Activated naive CD4-positive, alpha-beta T cell treated with anti-CD3 and anti-CD28 coated beads, Interleukin-2, amount 50 U/mL, for 72 hours (primary cell): ENCODE measurements at regions not wholly inside any gene's neighbourhood (a gene's known extent, or its start where the extent isn't known, plus 50 kb on each side); places are given as distances from the start of the nearest gene placed in this dataset.
A peak's percentile ranks its signal among the peaks of the same experiment; 100 is the strongest.

Source experiments
- ATAC-seq, 2 donors: fragments of 150-1000 bp; cut with Tn5 transposase; 2 replicates each; pipeline ENCODE4 v1.10.0; 2021; ENCODE audit warnings: mild to moderate bottlenecking in 2 of 2, moderate library complexity in 2 of 2
- DNase-seq, 2 donors: peaks; one replicate each; pipeline ENCODE4 v3.0.0; 2021 to 2022; ENCODE audit warnings: low spot score in 2 of 2
- H3K27ac Mint-ChIP-seq, 2 donors: one replicate each; pipeline ENCODE4 v1.8.0; 2022; ENCODE audit warnings: mild to moderate bottlenecking in 2 of 2, mixed read lengths in 2 of 2
- H3K36me3 Mint-ChIP-seq, 2 donors: one replicate each; pipeline ENCODE4 v1.8.0; 2022; ENCODE audit warnings: mixed read lengths in 2 of 2
- H3K9me3 Mint-ChIP-seq, 2 donors: one replicate each; pipeline ENCODE4 v1.8.0; 2022; ENCODE audit warnings: mixed read lengths in 2 of 2

DNA sequence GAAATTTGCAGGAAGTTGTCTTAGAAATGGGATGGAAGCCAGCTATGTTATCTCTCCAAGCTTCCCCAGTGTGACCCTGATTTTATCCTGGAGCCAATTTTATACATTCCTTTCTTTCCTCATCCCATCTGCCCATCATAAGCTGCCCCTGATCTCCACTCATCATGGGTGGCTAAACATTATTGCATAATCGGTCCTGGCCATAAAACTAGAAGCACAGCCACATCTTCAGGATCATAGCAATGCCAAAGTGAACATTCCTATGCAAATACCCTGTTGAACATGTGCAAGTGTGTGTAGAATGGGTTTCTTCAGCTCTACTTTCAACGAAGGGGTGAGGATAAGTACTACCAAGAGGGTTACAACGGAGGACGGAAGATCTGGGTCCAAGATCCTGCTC lies 50.6 kb upstream of the COG2 start:
- ATAC-seq, result no peak
- Mint-ChIP-seq H3K27ac (no peak overlapping the region), H3K9me3 (peaks cover 0 to 3% of the 10 kb centered on the region in 2 donors), H3K36me3 (no peaks in the 10 kb centered on the region)
- no peak for DNase-seq

DNA sequence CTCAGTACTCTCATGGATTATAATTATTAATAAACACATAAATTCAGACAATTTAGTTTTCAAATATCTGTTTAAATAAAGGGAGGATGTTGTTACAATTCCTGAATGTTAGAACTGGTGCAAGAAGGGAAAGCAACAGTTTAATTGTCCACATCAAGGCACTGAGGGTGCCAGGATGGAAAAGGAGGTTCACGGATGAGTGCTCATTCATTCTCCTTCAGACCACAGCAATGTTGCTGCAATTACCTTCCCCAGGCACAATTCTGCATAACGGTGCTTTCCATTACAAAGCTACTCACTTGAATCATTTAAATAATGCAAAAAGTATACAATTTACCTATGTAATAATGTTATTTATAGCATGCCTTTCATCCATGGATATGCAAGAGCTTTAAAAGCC lies 52.3 kb upstream of the COG2 start:
- no peaks in the 10 kb centered on the region for H3K36me3 Mint-ChIP-seq
- H3K9me3 Mint-ChIP-seq, result peaks cover 0 to 3% of the 10 kb centered on the region in 2 donors
- H3K27ac Mint-ChIP-seq, result no peak overlapping the region
- ATAC-seq (no peak), DNase-seq (no peak)

DNA sequence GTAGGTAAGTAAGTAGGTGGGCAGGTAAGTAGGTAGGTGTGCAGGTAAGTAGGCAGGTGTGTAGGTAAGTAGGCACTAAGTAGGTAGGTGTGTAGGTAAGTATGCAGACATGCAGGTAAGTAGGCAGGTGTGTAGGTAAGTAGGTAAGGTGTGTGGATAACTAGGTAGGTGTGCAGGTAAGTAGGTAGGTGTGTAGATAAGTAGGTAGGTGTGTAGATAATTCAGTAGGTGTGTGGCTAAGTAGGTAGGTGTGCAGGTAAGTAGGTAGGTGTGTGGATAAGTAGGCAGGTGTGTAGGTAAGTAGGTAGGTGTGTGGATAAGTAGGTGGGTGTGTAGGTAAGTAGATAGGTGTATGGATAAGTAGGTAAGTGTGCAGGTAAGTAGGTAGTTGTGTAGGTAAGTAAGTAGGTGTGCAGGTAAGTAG lies 53.9 kb upstream of the COG2 start:
- H3K36me3 Mint-ChIP-seq, result no peaks in the 10 kb centered on the region
- ATAC-seq, result no peak
- H3K27ac Mint-ChIP-seq, result no peak overlapping the region
- peaks cover 0 to 2% of the 10 kb centered on the region in 2 donors for H3K9me3 Mint-ChIP-seq
- no peak for DNase-seq

DNA sequence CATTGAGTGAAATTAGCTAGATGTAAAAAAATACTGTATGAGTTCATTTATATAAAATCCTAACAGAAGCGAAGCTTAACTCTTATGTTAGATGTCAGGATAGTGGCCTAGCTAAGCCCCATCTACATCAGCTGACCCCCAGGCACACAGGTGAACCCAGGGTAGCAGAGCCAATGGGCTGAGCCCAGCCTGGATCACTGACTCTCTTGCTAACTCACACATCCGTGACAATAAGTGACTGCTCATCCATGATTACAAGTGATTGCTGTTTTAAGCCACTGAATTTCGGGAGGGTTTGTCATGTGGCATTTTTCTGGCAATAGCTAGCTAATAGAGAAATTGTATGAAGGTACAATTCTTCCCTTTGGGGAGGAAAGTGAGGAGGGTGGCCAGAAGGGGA lies 55.2 kb upstream of the COG2 start:
- DNase-seq (no peak), ATAC-seq (no peak)
- Mint-ChIP-seq H3K36me3 (no peaks in the 10 kb centered on the region), H3K9me3 (no peaks in the 10 kb centered on the region), H3K27ac (no peak overlapping the region)

DNA sequence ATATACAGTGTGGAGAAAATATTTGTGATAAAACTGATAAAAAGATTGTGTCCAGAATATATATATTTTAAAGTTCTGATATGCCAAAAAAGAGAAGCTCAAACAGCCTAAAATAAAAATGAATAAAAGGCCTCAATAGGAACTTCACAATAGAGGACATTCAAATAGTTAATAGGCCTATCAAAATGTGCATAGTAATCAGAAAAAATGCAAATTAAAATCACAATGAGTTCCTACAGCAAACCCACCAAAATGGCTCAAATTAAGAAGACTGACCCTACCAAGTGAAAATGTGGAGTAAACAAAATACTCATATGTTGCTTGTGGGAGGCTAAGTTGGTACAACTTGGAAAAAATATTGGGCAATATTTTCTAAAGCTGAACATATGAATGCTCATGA lies 57.6 kb upstream of the COG2 start:
- no peak for ATAC-seq
- H3K36me3 Mint-ChIP-seq, result no peaks in the 10 kb centered on the region

DNA sequence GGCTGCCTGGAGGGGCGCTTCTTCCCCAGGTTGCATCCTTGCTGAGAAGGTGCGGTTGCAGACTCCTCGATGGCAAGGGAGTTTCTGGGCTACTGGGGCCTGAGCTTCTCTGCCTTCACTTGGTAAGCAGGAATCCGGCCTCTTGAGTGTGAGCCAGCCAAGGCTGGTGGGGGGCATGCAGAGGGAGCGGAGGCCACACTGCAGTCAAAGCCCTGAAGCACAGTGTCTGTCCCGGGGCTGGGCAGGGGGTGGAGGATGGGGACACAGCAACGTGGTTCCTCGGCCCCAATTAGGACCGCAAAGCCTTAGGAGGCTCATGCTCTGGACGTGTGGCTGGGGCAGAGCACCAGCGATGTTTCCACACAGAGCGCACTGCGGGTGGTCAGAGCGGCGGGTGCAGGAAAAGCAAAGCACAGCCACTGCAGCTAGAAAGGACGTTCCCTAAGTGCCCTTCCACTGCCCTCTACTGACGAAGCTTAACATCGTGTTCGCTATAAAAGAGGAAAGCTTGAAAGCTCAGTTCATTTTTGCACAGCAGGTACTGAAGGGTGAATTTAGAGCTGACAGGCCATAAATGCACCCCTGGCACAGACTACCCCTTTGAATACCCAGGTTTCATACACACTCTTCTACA lies 60.7 kb upstream of the COG2 start:
- Mint-ChIP-seq H3K9me3 (no peaks in the 10 kb centered on the region), H3K27ac (no peak overlapping the region), H3K36me3 (no peaks in the 10 kb centered on the region)
- no peak for DNase-seq
- no peak for ATAC-seq

More for the DNA sequence above, 57.6 kb upstream of the COG2 start:
- Mint-ChIP-seq H3K27ac (no peak overlapping the region), H3K9me3 (no peaks in the 10 kb centered on the region)
- no peak for DNase-seq

DNA sequence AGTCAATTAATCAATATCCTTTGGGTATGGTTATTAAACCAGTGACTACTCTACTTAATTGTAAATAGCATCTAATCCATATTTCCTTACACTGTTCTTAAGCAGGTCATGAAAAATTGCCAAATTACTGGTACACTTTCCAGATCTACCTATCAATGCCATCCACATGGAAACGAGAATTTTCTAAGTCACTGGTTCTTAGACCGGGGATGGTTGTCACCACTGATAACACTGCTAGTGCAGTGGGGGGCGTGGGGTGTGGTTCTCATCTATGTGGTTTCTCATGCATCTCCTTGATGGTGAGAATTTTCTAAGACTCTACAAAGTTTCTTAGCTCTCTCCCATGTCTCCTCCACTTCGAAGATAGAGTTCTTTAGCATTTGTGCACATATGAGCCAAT lies 63.7 kb upstream of the COG2 start:
- H3K9me3 Mint-ChIP-seq, result no peaks in the 10 kb centered on the region
- DNase-seq, result no peak
- H3K36me3 Mint-ChIP-seq, result no peaks in the 10 kb centered on the region
- H3K27ac Mint-ChIP-seq, result no peak overlapping the region
- no peak for ATAC-seq

DNA sequence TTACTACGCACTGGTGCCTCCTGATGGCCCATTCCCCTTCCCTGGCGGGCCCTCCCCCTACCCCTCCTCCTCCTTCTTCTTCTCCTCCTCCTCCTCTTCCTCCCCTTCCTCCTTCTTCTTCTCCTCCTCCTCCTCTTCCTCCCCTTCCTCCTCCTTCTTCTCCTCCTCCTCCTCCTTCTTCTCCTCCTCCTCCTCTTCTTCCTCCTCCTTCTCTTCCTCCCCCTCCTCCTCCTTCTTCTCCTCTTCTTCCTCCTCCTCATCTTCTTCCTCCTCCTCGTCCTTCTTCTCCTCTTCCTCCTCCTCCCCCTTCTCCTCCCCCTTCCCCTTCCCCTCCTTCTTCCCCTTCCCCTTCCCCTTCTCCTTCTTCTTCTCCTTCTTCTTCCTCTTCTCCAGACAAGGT lies 64.7 kb upstream of the COG2 start:
- no peak overlapping the region for H3K27ac Mint-ChIP-seq

DNA sequence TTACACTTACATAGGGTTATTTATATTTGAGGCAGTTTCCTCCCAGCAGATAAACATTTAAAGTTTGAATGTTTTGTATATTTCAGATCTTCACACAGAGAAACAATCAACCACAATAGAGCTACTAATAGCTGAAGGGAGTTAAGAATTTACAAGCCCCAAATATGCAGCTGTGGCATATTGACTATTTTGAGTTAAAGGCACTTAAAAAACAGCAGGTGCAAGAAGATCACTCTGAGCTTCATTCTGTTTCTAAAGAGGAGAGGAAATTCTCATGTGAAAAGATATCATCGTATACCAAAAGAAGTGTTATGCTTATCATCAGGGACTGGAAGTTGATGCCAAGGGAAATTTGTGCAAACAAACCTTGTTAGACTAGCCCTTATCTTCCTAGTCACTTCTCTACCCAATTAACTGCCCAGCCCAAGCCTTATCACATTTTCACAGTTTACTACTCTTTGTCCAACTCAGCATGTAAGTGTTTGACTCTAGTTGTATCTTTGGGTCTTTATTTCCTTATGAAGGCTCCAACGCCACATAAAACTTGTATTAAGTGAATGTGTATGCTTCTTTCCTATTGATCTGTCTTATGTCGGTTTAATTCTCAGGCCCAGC lies 66.3 kb upstream of the COG2 start:
- no peaks in the 10 kb centered on the region for H3K36me3 Mint-ChIP-seq
- no peaks in the 10 kb centered on the region for H3K9me3 Mint-ChIP-seq
- ATAC-seq, result no peak
- no peak for DNase-seq
- H3K27ac Mint-ChIP-seq, result no peak overlapping the region

More for the DNA sequence above, 64.7 kb upstream of the COG2 start:
- ATAC-seq (no peak), DNase-seq (no peak)
- no peaks in the 10 kb centered on the region for H3K36me3 Mint-ChIP-seq
- H3K9me3 Mint-ChIP-seq, result no peaks in the 10 kb centered on the region

DNA sequence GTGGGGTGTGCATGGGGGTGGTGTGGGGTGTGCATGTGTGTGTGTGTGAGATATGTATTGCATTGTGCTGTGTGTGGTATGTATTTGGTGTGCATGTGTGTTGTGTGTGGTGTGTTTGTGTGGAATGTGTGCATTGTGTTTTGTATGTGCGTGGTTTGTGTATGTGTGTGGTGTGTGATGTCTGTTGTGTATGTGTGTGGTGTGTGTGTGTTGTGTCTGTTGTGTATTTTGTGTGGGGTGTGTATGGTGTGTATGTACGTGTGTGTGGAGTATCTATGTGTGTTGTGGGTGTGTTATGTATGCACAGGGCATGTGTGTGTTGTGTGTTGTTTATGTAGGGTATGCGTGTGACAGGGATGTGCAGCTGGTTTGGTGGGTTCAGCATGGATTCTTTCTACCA lies 67.8 kb upstream of the COG2 start:
- ATAC-seq (no peak), DNase-seq (no peak)
- no peaks in the 10 kb centered on the region for H3K9me3 Mint-ChIP-seq
- H3K27ac Mint-ChIP-seq, result no peak overlapping the region
- no peaks in the 10 kb centered on the region for H3K36me3 Mint-ChIP-seq

DNA sequence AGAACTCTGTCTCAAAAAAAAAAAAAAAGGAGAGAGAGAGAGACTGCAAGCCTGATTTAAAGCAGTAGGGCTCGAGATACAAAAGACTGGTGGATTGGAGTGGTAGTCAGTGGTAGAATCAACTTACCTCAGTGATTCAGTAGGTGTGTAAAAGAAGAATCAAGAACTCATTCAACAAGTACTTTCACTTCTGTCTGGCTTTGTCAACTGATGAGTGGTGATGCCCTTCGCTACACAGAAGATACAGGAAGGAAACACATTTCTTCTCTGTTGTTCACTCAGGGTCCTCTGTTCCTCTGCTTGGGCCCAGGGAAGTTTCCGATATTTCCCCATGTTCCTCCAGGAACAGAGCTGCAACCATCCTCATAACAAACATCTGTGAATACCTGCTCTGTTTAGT lies 68.6 kb upstream of the COG2 start:
- no peak for DNase-seq
- Mint-ChIP-seq H3K27ac (no peak overlapping the region), H3K36me3 (no peaks in the 10 kb centered on the region), H3K9me3 (no peaks in the 10 kb centered on the region)
- peak in 1 of 2 donors; percentile 49 for ATAC-seq

DNA sequence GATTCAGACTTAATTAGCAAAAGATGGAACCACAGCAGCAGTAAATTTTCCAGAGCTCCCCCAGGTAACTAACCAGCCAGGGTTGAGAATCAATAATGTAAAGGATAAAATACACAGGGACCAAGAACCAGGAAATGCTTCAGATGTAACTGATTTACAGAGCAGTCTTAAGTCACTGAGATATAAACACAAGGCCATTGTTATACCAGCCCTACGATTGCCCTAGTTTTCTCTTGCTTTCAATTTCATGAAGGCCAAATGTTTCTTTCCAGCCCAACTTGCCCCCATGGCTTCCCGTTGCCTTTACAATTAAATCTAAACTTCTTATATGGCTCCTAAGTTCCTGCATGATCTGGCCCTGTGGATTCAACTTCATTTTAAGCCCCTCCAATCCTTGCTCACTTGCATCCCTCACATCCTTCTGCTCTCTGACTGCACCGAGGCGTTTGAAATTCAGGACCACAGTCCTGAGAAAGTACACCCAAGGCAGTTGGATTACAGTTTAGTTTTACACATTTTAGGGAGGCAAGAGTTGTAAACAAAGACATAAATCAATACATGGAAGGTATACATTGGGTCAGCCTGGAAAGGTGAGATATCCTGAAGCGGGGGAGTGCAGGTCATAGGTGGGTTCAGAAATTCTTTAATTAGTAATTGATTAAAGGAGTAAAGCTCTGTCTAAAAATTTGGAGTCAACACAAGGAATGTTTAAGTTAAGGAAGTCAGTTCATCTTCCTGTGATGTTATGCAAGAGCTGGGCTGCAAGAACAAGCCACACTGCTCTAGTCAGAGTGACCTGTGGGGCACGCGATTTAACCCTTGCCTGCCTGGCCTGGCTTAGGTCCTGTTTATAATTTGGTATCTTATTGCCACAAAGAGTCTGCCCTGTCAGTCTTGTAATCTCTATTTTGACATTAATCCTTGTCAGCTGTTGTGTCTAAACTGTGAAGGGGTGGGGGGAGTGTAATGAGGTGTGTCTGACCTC lies 69.9 kb upstream of the COG2 start:
- no peak overlapping the region for H3K27ac Mint-ChIP-seq
- DNase-seq (no peak), ATAC-seq (no peak)
- no peaks in the 10 kb centered on the region for H3K9me3 Mint-ChIP-seq
- no peaks in the 10 kb centered on the region for H3K36me3 Mint-ChIP-seq

DNA sequence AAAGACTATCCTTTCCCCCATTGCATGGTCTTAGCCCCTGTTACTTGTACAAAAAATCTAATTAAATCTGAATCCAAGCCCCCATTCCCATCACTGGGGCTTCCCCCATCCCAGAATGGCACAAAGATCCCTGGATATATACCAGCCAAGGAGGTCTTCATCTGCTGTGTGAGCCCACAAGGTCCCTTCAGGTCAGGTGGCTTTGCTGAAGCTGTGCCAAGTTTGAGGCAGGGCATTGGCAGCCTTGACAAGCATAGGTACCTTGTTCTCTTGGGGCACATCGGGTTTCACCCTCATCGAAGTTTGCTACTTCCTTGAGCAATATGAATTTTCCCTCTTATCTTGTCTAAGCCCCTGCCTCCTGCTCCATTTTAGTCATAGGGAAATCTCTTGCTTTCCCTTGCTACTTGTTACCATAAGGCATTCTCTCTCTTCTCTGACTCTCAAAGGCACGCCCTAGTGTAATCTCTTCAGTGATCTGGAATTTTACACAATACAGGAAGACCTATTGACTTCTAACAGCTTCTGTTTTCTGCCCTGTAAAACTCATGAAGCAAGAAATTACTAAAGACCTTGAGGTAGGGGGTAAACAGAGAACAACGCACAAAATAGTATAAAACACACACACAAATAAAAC lies 71.4 kb upstream of the COG2 start:
- ATAC-seq (no peak), DNase-seq (no peak)
- H3K9me3 Mint-ChIP-seq, result no peaks in the 10 kb centered on the region
- H3K27ac Mint-ChIP-seq, result no peak overlapping the region
- no peaks in the 10 kb centered on the region for H3K36me3 Mint-ChIP-seq

DNA sequence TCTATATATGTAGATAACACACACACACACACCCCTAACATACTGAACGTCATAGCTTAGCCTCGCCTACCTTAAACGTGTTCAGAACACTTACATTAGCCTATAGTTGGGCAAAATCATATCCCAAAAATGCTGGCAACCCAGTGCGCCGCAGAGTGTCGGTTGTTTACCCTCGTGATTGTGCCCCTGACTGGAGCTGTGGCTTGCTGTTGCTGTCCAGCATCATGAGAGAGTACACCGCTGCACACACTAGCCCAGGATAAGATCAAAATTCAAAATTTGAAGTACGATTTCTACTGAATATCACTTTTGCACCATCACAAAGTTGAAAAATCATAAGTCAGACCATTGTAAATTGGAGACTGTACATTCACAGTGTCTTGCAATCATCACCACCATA lies 73.1 kb upstream of the COG2 start:
- Mint-ChIP-seq H3K36me3 (no peaks in the 10 kb centered on the region), H3K27ac (no peak overlapping the region), H3K9me3 (no peaks in the 10 kb centered on the region)
- ATAC-seq (no peak), DNase-seq (no peak)

DNA sequence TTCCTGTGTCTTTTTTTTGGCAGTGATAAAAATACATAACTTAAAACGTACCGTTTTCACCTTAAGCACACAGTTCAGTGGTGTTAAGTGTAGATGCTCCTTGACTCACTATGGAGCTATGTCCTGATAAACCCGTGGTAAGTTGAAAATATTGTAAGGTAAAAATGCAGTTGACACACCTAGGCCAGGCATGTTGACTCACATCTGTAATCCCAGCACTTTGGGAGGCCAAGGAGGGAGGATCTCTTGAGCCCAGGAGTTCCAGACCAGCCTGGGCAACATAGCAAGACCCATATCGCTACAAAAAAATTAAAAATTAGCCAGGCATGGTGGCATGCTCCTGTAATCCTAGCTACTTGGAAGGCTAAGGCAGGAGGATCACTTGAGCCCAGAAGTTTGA lies 73.6 kb upstream of the COG2 start:
- ATAC-seq (peak in 1 of 2 donors; percentile 27), DNase-seq (no peak)
- no peak overlapping the region for H3K27ac Mint-ChIP-seq
- no peaks in the 10 kb centered on the region for H3K36me3 Mint-ChIP-seq
- H3K9me3 Mint-ChIP-seq, result no peaks in the 10 kb centered on the region

DNA sequence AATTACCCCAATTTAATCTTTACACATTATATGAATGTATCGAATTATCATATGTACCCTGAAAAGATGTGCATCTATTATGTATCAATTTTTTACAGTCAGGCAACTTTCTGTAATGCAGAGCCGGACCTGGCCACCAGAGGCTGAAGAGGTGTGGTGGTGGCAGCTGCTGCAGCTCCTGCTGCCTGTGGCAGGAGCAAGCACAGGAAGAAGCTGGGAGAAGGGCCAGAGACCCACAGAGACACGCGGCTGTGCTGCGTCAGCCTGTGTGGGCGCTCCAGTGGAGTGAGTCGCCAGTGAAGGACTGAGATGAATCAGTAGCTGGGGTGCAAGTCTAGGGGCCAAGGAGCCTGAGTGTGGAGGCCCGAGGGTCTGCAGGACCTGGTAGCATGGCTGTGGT lies 74.3 kb upstream of the COG2 start:
- H3K36me3 Mint-ChIP-seq, result no peaks in the 10 kb centered on the region
- H3K9me3 Mint-ChIP-seq, result no peaks in the 10 kb centered on the region
- H3K27ac Mint-ChIP-seq, result no peak overlapping the region
- peak in 1 of 2 donors; percentile 91 for ATAC-seq
- DNase-seq, result peak in 1 of 2 donors; percentile 27

DNA sequence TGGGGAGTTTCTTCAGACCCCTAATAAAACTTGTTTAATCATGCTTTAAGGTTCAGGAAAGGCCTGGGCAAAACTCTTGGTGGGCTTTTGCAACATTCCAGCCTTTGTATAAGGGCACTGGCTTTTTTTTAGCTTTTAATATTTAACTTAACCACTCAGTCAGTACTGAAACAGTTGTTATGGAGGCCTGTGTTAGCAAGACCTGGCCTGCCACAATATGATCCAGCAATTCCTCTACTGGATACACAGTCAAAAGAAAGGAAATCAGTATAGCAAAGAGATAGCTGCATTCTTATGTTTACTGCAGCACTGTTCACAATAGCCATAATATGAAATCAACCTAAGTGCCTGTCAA lies 75.1 kb upstream of the COG2 start:
- no peak for DNase-seq
- no peak overlapping the region for H3K27ac Mint-ChIP-seq
- no peaks in the 10 kb centered on the region for H3K9me3 Mint-ChIP-seq
- no peaks in the 10 kb centered on the region for H3K36me3 Mint-ChIP-seq
- ATAC-seq, result no peak
